H1 (cell line): ENCODE measurements at regions not wholly inside any gene's neighbourhood (a gene's known extent, or its start where the extent isn't known, plus 50 kb on each side); places are given as distances from the start of the nearest gene placed in this dataset.

ENCODE experiments used
- ASH2L ChIP-seq: fragments of 200-600, 300-600 bp; sonication (generic); IDR thresholded peaks from one replicate; pipeline ENCODE4 v1.7.1; 2017; ENCODE audit warnings: low read length
- ATF2 ChIP-seq: IDR thresholded peaks from 2 replicates; pipeline ENCODE4 v1.6.1; 2012; ENCODE audit warnings: low read length, inconsistent platforms
- BRCA1 ChIP-seq: IDR thresholded peaks from 2 replicates; pipeline ENCODE4 v1.6.1; 2012; ENCODE audit warnings: low read depth, low read length, improper control_type of control experiment
- CBX5 ChIP-seq: fragments of 300-800, 300-1000 bp; sonication (generic); IDR thresholded peaks from 2 replicates; pipeline ENCODE4 v1.7.1; 2016; ENCODE audit warnings: antibody characterized with exemption, low read length, low read depth
- CBX8 ChIP-seq: fragments of 300-800, 300-1000 bp; sonication (generic); IDR thresholded peaks from 2 replicates; pipeline ENCODE4 v1.7.1; 2016; ENCODE audit warnings: low read depth, low read length, borderline replicate concordance
- CEBPB ChIP-seq: IDR thresholded peaks from 2 replicates; pipeline ENCODE4 v1.6.1; 2012; ENCODE audit warnings: low read depth, low read length
- CREB1 ChIP-seq: IDR thresholded peaks from 2 replicates; pipeline ENCODE4 v1.6.1; 2012; ENCODE audit warnings: inconsistent platforms
- EGR1 ChIP-seq: IDR thresholded peaks from 2 replicates; pipeline ENCODE4 v1.6.1; 2011; ENCODE audit warnings: low read depth, low read length, borderline replicate concordance
- GABPA ChIP-seq: IDR thresholded peaks from 2 replicates; pipeline ENCODE4 v1.6.1; 2011; ENCODE audit warnings: mild to moderate bottlenecking, low read length, moderate library complexity, borderline replicate concordance; ENCODE audit not compliant: insufficient read depth
- MAFK ChIP-seq: IDR thresholded peaks from 2 replicates; pipeline ENCODE4 v1.6.1; 2012; ENCODE audit warnings: low read depth, mild to moderate bottlenecking, improper control_type of control experiment, low read length
- MAX ChIP-seq: IDR thresholded peaks from 2 replicates; pipeline ENCODE4 v1.6.1; 2012; ENCODE audit warnings: inconsistent platforms
- NANOG ChIP-seq: IDR thresholded peaks from 2 replicates; pipeline ENCODE4 v1.6.1; 2011; ENCODE audit warnings: low read length, low read depth, mild to moderate bottlenecking, inconsistent platforms; ENCODE audit not compliant: insufficient read depth, poor library complexity, severe bottlenecking
- POLR2A ChIP-seq, 2 experiments: IDR thresholded peaks; 1 replicate in 1 of 2; 2 replicates in 1 of 2; pipeline ENCODE4 v1.6.1; 2011; ENCODE audit warnings: low read depth in 2 of 2, low read length in 2 of 2, mild to moderate bottlenecking in 2 of 2; ENCODE audit errors: control extremely low read depth in 1 of 2
- RAD21 ChIP-seq, 2 experiments: IDR thresholded peaks in 1 of 2; conservative IDR thresholded peaks in 1 of 2; 2 replicates each; pipeline ENCODE4 v1.6.1; 2011; ENCODE audit warnings: low read depth in 2 of 2, low read length in 2 of 2, improper control_type of control experiment in 1 of 2, inconsistent platforms in 1 of 2, mild to moderate bottlenecking in 1 of 2, moderate library complexity in 1 of 2
- RBBP5 ChIP-seq: IDR thresholded peaks from 2 replicates; pipeline ENCODE4 v1.7.1; 2012; ENCODE audit warnings: low read depth, mild to moderate bottlenecking, inconsistent platforms, low read length, moderate library complexity, borderline replicate concordance
- RFX5 ChIP-seq: IDR thresholded peaks from 2 replicates; pipeline ENCODE4 v1.6.1; 2011; ENCODE audit warnings: low read depth, low read length, improper control_type of control experiment, borderline replicate concordance
- RNF2 ChIP-seq: fragments of 200-900, 300-1000 bp; sonication (generic); IDR thresholded peaks from 2 replicates; pipeline ENCODE4 v1.7.1; 2016; ENCODE audit warnings: borderline replicate concordance, low read depth, mild to moderate bottlenecking, antibody characterized with exemption, low read length; ENCODE audit not compliant: poor library complexity, severe bottlenecking; ENCODE audit errors: missing control alignments
- RXRA ChIP-seq: IDR thresholded peaks from 2 replicates; pipeline ENCODE4 v1.6.1; 2011; ENCODE audit warnings: low read depth, mild to moderate bottlenecking, low read length, moderate library complexity; ENCODE audit not compliant: insufficient read depth
- SIN3A ChIP-seq, 2 experiments: IDR thresholded peaks in 1 of 2; conservative IDR thresholded peaks in 1 of 2; 2 replicates each; pipeline ENCODE4 v1.6.1; 2011 to 2012; ENCODE audit warnings: low read length in 2 of 2, improper control_type of control experiment in 1 of 2, low read depth in 1 of 2, mild to moderate bottlenecking in 1 of 2
- SRF ChIP-seq: IDR thresholded peaks from 2 replicates; pipeline ENCODE4 v1.6.1; 2011; ENCODE audit warnings: mild to moderate bottlenecking, low read depth, low read length, moderate library complexity
- YY1 ChIP-seq: IDR thresholded peaks from 2 replicates; pipeline ENCODE4 v1.6.1; 2011; ENCODE audit warnings: low read depth, mild to moderate bottlenecking, low read length

GRCh38 chr5:4295663-4296339 lies 700.2 kb downstream of the IRX1 start (continued):
- TF ChIP-seq RAD21 (IDR thresholded peaks at IDR 0.05 in 1 of 2, conservative IDR thresholded peaks at IDR 0.05 in 1 of 2; ENCODE audit: low read depth in 2 of 2, low read length in 2 of 2) (peak; percentile 91 to 96), BRCA1 (no peak), EGR1 (no peak), ASH2L (no peak), NANOG (no peak), RXRA (no peak), CBX8 (no peak), YY1 (peak; percentile 91), CBX5 (no peak), SIN3A (conservative IDR thresholded peaks at IDR 0.05 in 1 of 2, IDR thresholded peaks at IDR 0.05 in 1 of 2; ENCODE audit: low read depth in 1 of 2, low read length in 2 of 2) (no peak), GABPA (no peak), SRF (no peak), CREB1 (peak; percentile 36; the same call in 1 of the 2 replicates), MAFK (no peak), ATF2 (no peak), MAX (no peak), POLR2A (IDR thresholded peaks at IDR 0.05; ENCODE audit: control extremely low read depth in 1 of 2, low read depth in 2 of 2, low read length in 2 of 2) (no peak), RNF2 (no peak), RBBP5 (no peak), CEBPB (no peak), RFX5 (no peak)
